ENCODE measurements at regions not wholly inside any gene's neighbourhood (a gene's known extent, or its start where the extent isn't known, plus 50 kb on each side); places are given as distances from the start of the nearest gene placed in this dataset.

DNA sequence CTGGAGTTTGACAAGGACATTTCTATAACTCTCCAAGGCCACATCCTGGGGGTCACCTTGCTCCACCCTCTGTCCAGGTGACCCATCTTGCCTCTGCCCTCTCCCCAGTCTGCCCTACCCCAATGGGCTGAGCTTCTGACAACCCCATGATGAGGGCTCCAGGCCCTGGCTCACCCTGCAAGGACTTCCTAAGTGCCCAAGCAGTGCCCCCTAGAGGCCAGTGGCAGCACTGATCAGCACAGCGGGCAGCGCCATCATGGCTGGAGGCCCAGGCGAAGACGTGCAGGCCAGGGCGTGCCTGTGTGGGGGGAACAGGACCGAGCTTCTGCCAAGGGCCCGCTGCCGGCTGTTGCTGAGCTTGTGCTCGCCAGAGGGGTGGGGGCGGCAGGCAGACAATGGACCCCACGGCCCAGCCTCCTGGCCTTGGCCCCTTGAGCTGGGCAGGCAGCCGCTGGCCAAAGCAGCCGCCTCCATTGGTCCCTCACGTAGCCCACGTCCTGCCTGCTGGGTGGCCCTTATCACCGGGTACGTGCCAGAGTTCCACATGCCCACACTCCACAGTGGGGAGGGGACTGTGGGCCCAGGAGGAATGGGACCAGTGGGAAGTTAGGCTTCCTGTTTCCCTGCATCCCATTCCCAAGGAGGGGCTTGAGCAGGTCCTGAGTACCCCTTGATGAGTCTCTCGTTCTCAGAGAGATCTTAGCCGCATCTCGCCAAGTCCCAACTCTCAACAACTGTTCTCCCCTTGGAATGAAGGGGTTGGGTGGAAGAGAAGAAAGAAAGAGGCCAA is 64.3 kb downstream of the MRPL14 start:
- DNase-seq: no peak

DNA sequence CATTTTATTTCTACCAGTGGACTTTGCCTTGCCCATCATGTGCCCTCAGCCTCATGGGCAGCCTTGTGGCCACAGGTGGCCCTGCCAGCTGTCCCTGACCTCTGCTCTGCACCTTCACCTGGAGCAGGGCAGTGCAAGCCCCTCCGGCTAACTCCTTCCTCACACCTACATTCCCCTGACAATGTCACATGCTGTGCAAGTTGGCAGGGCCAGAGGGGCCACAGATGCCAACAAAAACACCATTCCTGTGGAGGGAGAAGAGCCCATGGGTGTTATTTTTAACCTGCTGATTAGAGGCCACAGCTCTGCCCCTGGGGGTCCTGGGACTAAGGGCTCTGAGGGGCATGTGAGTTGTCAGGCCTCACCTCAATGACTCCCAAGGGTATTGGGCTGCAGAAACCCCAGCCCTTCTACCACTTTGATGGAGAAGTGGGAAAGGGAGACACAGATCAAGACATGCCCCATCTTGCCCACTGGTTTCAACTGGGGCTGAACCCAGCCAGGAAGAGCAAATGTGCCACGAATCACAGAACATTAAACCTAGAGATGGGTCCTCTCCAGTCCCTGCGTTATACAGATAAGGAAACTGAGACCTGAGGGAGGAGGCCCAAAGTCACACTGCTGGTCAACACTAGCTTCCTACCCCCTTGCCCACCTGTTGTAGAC is 65.0 kb downstream of the MRPL14 start:
- DNase-seq: no peak

DNA sequence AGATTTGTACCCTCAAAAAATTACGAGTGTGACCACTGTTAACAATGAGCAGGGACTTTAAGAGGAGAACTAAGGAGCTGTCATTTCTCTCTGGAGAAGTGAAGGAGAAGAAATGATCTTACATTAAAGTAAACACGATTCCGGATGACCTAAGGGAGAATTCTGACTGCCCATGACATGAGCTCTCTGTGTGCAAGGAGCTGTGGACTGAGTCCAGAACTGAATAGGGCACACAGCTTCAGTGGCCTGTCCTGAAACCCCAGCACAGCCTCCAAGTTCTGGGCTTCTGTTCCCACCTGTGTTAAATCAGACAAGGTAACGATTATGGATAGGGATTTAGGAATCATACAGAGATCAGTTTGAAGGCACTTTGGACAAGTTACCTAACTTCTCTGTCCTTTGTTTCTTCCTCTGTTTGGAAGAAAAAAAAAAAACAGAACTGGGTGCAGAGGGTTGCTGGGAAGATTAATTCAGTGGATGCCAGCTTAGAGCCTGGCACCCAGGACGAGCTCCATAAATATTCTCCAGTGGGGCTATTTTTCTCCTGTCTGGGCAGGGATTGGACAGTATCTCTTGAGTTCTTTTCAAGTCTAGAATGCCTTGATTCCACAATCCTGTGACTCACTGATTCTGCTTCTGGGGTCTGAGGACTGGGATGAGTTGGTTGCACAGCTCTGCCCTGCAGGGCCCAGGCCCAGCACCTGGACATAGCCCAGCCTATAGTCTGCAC is 65.7 kb downstream of the MRPL14 start:
- no peak for DNase-seq

- DNase-seq: no peak
Measured at GRCh38 chr6:44060612-44061374, 66.5 kb downstream of the MRPL14 start.

DNA sequence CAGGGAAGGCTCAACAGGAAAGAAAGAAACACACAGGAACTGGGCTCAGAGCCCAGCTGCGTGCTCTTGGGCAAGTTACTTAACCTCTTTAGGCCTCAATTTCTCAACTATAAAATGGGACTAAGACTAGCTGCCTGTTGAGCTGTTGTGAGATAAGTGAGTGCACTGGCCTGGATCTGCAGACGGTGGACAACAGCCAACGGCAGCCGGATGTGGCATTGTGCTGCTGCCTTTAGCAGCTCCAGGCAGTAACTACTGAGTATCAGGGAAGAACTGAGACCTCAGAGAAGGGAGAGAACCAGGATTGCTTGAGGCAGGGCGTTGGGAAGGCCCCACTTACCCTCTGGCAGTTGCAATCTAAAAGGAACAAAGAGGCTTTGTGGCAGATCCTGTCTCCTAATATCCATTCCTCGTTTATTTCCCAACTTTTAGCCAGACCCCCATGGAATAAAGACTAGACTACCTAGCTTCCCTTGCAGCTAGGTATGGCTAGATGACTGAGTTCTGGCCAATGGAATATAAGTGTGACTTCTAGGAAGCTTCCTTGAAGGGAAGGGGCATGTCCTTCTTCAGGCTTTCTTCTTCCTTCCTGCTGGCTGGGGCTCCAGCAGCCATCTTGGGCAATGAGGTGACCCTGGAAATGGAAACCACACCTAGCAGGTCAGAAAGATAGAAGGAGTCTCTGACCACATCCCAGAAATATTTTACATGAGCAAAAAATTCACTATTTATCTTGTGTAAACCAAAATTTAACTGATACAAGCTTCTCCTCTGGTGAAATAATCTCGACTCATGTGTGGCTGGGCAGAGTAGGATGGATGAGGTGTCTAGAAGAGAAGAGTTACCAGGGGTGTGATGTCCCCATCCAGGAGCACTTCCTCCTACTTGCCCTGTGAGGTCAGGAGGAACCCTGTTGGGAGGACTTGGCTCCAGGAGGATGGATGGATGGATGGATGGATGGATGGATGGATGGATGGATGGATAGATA is 67.6 kb downstream of the MRPL14 start:
- no peak for DNase-seq

DNA sequence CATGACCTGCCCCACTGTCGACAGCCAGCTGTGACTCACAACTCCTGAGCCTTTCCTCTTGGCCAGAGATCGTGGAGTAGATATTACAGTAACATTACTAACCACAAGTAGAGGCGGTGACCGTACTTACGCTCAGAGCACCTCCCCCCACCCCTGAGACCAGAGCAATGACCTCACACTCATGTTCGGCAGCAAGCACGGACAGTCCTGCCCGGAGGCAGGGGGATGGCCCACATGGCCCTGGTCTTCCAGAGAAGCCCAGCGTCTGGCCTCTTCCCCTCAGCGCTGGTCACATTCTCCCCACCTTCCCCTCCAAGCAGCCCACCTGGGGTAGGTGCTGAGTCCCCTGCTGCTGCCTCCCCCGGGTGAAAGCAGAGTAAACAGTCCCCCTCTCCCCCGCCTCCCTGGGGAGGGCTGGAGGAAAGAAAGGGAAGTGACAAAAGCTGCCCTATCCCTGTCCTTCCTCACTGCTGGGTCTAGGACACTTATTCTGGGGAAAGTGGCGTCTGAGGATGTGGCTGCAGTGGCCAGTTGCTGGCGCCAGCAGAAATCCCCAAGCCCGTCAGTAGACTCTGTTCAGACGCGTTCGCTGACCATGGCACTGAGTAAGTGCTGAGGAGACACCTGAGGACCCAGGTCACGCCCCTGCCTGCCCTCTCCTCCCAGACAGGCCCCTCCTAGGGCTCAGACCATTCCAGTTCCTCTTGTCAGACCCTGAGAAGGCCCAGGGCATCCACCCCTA is 68.5 kb downstream of the MRPL14 start:
- DNase-seq: no peak

GRCh38 chr6:44057931-44058616 is 69.2 kb downstream of the MRPL14 start:
- no peak for DNase-seq

DNA sequence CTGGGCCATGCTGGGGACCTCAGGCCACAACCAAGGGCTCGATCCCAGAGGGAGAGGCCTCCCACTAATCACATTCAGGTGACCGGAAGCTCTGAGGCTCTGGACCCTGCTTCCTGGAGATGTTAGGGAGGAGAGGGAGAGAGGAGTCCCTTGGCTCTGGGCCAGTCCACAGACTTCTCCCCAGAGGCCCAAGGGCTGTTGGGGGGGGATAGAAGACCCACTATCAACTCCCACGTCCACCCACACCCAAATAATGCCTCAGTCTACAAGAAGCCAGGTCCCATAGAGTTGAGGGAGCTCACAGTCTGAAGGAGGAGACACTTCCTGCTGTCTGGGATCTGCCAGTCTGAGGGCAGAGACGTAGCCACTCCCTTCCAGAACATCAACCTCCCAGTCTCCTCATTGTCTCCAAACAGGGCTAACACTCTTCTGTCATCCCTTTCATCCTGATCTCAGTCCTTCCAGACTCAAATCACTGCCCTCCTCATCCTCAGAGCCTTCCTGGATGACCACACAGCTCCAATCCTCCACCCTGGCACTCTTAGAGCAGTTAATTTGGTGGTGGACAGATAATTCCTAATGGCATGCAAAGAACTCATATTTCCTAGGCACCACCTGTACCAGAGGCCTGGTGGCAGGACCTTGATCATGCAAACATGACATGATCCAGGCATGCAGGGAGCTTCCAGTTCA is 69.9 kb downstream of the MRPL14 start:
- DNase-seq: no peak

- no peak for DNase-seq
Measured at GRCh38 chr6:44056392-44057237, 70.6 kb downstream of the MRPL14 start.

- DNase-seq: no peak
Measured at GRCh38 chr6:44054721-44055559, 72.3 kb downstream of the MRPL14 start.

- no peak for DNase-seq
Measured at GRCh38 chr6:44053760-44054556, 73.3 kb downstream of the MRPL14 start.

DNA sequence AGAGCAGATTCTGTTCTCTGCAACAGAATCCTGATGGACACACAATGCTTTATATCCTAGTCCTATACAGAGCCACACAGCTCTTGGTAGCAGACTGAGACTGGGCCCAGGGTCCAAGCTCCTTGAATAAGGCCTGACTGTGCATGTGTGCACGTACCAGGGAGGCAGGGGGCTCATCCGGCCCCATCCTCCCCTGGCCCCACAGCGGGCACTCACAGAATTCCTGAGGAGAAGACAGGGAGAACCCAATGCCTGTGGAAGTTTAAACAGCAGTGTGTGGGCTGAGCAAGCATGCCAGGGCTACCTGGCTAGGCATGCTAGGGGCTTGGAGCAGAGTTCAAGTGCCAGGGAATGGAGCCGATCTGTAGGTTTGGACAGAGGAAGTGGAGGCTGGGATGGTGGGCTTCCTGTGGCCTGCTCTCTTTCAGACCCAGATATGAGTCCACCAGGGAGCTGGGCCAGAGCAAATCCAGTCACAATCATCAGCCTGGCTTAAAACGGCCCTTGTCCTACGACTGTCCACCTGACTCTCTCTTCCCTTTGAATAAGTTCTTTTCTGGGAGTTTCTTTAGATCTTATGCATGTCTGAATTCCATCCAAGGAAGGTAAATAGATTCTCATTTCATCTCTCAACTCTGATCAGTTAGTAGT is 74.0 kb downstream of the MRPL14 start:
- DNase-seq: no peak

DNA sequence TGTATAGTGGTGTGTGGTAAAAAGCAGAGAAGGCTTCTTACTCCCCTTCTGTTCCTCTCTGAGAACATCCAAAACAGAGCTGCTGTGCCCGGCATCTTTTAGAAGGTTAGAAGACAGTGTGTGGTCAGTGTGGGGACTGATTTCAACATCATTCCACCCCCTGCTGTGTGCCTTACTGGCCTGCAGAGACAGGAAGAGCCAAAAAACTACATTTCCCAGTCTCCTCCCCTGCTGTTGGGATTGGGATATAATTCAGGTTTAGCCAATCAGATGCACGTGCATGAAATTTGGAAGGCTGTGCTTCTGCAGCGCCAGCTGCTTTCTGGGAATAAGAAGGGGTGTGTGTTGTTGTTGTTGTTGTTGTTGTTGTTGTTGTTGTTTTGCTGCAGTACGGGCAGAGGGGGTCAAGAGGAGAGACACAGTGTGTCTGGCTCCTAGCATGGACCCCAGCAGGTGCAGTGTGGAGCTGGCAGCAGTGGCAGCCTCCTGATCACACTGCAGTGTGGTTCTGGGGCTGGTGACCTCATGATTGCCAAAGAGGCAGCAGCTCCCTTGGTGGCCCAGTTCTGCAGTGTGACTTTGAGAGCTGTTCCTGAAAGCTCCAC is 74.7 kb downstream of the MRPL14 start:
- no peak for DNase-seq

DNA sequence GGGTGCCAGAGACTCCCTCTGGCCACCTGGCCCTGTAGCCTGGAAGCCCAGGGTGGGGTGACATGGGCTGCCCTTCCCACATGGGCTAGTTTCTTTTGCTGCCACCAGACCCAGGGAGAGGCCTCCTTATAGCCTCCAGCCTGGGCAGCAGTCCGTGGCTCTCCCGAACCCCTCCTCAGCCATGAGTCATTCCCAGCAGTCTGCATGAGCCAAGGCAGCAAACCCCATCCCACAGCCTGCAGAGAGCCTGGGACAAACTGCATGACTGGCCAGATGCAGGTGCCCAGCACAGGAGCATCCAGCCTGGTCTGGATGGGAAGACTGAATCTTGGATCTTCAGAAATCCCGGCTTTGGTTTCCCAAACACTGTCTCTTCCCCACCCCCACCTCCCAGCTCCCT is 75.7 kb downstream of the MRPL14 start:
- no peak for DNase-seq

GRCh38 chr6:44050872-44051505 is 76.3 kb downstream of the MRPL14 start:
- DNase-seq: no peak

Measured in NCI-H2029 treated with DMSO at 0.1 percent for 48 hours (cell line).